Bronchial epithelial cell (primary cell): ENCODE measurements at regions not wholly inside any gene's neighbourhood (a gene's known extent, or its start where the extent isn't known, plus 50 kb on each side); places are given as distances from the start of the nearest gene placed in this dataset.

Source experiments
- DNase-seq: peaks from one replicate; pipeline ENCODE4 v3.0.0-alpha.2; 2010; ENCODE audit warnings: low read depth
- FAIRE-seq: peaks from 2 replicates; lab custom pipeline; 2011; peaks lifted over from hg19 to GRCh38; lab: Jason Lieb, UNC
- H3K27me3 ChIP-seq: 2 replicates; pipeline ENCODE4 v1.5.1; 2011; ENCODE audit warnings: low read length; ENCODE audit not compliant: control insufficient read depth, insufficient read depth
- H3K36me3 ChIP-seq: 2 replicates; pipeline ENCODE4 v1.5.1; 2011; ENCODE audit warnings: low read length; ENCODE audit not compliant: control insufficient read depth, insufficient read depth
- H3K4me3 ChIP-seq: 2 replicates; pipeline ENCODE4 v1.5.1; 2011; ENCODE audit warnings: mild to moderate bottlenecking, low read depth, low read length, control low read depth
- CTCF ChIP-seq: IDR thresholded peaks from 2 replicates; pipeline ENCODE4 v1.5.1; 2011; ENCODE audit warnings: mild to moderate bottlenecking, moderate library complexity, low read length, control low read depth, inconsistent platforms; ENCODE audit not compliant: insufficient read depth, severe bottlenecking

GRCh38 chr3:166743481-166744134 is 636.5 kb downstream of the ZBBX start:
- H3K27me3 ChIP-seq = no peaks in the 10 kb centered on the region
- no peak for DNase-seq
- FAIRE-seq = no peak
- no peak overlapping the region for H3K4me3 ChIP-seq
- TF ChIP-seq CTCF = no peak
- no peaks in the 10 kb centered on the region for H3K36me3 ChIP-seq

- Histone ChIP-seq H3K36me3 (no peaks in the 10 kb centered on the region), H3K27me3 (no peaks in the 10 kb centered on the region), H3K4me3 (no peak overlapping the region)
- FAIRE-seq = peak; percentile 43
- no peak for TF ChIP-seq CTCF
- DNase-seq = peak; percentile 39
Observed at GRCh38 chr3:166734734-166735133, 645.4 kb downstream of the ZBBX start.

GRCh38 chr3:166731701-166732100 is 648.4 kb downstream of the ZBBX start:
- Histone ChIP-seq H3K4me3 (no peak overlapping the region), H3K27me3 (no peaks in the 10 kb centered on the region), H3K36me3 (no peaks in the 10 kb centered on the region)
- FAIRE-seq (no peak), DNase-seq (no peak)
- no peak for TF ChIP-seq CTCF

- no peak for TF ChIP-seq CTCF
- no peaks in the 10 kb centered on the region for H3K36me3 ChIP-seq
- DNase-seq (no peak), FAIRE-seq (no peak)
- no peak overlapping the region for H3K4me3 ChIP-seq
- no peaks in the 10 kb centered on the region for H3K27me3 ChIP-seq
Observed at GRCh38 chr3:166721466-166721865, 658.6 kb downstream of the ZBBX start.

- DNase-seq (no peak), FAIRE-seq (no peak)
- Histone ChIP-seq H3K4me3 (no peak overlapping the region), H3K36me3 (no peaks in the 10 kb centered on the region), H3K27me3 (no peaks in the 10 kb centered on the region)
- no peak for TF ChIP-seq CTCF
Observed at GRCh38 chr3:166714206-166714605, 665.9 kb downstream of the ZBBX start.

GRCh38 chr3:166713787-166714186 is 666.3 kb downstream of the ZBBX start:
- no peak for DNase-seq
- no peak for FAIRE-seq
- no peak overlapping the region for H3K4me3 ChIP-seq
- H3K36me3 ChIP-seq = no peaks in the 10 kb centered on the region
- no peak for TF ChIP-seq CTCF
- no peaks in the 10 kb centered on the region for H3K27me3 ChIP-seq
